GM19035 (cell line): ENCODE measurements at regions not wholly inside any gene's neighbourhood (a gene's known extent, or its start where the extent isn't known, plus 50 kb on each side); places are given as distances from the start of the nearest gene placed in this dataset.

Experiments used
- ATAC-seq: cut with Tn5 transposase; IDR thresholded peaks from one replicate; pipeline ENCODE4 v1.9.1; 2021; ENCODE audit not compliant: unreplicated experiment

DNA sequence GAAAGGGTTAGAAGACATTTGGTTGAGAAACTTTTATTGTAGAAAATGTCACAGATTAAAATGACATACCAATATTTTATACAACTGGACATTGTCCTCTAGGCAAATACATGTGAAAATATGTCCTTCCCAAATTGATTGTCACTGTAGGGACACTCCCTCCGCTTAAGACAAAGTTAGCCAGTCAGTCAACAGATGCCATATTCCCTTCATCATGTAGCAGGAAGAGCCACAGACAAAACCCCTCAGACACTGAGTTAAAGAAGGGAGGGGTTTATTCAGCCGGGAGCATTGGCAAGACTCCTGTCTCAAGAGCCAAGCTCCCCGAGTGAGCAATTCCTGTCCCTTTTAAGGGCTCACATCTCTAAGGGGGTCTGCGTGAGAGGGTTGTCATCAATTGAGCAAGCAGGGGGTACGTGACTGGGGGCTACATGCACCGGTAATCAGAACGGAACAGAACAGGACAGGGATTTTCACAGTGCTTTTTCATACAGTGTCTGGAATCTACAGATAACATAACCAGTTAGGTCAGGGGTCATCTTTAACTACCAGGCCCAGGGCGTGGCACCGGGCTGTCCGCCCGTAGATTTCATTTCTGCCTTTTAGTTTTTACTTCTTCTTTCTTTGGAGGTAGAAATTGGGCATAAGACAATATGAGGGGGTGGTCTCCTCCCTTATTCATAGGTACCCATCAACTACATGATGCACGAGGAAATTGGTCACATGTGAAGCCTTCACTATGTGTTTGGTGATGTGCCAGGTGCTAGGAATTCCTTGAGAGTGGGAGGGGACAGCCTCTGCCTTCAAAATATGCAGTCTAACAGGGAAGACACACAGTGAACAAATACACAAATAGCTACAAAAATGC is 155.7 kb upstream of the CDYL start:
- no peak for ATAC-seq

DNA sequence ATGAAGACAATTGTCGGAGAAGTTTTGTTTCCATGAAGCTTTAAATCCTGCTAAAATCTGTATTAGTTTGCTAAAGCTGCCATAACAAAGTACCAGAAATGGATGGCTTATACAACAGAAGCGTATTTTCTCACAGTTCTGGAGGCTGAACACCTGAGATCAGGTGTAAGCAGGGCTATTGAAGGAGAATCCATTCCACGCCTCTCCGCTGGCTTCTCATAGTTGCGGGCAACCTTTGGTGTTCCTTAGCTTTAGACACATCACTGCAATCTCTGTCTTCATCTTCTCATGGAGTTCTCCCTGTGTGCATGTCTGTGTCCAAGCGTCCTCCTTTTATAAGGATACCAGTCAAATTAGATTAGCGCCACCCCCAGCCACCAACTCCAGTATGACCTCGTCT is 159.9 kb upstream of the CDYL start:
- ATAC-seq = no peak

DNA sequence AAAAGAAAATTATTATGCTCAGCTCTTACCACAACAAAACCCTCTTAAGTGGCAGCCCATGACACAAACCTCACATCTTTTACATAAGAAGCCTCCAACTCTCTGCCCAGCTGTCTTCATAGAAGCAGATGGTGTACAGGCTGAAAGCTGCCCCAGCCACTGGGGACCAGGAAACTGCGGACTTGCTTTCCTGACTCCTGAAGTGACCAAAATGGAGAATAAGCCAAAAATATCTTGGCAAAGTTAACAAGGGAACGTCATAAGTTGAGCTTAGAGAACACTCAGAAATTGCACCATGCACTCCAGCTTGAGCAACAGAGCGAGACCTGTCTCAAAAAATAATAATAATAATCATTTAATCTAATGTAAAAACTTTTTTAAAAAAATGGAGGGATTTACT is 160.3 kb upstream of the CDYL start:
- ATAC-seq = no peak

DNA sequence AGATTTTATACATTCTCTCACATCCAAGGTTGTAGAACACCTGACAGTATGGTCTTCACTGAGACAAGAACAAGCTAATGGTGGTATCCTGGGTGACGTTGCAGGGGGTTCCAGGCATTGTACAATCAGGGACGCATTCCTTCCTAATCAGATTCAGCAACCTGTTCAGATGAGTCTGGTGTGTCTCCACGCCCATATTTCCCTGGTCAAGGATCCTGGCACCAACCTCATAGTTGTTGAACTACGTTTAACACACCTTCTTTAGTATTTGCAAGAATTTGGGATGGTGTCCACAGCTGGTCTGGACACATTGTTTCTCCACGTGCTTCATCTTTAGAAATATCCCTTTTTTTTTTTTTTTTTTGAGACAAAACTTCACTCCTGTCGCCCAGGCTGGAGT is 161.0 kb upstream of the CDYL start:
- ATAC-seq = no peak

DNA sequence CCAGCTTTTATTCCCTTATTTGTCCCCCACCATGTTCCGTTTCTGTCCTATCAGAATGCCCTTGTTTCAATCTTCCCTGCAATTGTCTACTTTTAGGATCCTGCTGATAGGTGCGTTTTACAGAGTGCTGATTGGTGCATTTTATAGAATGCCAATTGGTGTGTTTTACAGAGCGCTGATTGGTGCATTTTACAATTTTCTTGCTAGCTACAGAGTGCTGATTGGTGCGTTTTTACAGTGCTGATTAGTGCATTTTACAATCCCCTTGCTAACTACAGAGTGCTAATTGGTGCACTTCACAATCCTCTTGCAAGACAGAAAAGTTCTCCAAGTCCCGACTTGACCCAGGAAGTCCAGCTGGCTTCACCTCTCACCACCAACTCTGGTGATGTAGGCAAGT is 161.6 kb upstream of the CDYL start:
- no peak for ATAC-seq

DNA sequence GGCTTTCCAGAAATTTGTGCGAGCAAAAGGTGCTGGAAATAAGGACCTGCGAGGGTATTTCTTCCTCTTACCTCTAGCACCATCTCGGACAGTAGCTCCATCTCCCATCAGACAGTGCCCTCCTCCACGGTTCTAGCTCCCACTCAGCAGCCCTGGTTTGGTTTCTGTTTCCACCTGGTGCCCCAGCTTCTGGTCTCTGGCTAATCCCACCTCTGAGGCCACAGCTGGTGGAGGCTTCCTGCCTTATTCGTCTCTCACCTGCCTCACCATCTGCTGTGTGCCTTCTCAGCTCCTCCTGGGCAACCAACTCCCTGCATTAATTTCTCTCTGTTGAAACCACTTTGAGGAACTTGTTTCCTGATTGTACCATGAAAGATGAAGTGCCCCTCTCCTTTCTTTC is 162.4 kb upstream of the CDYL start:
- no peak for ATAC-seq

DNA sequence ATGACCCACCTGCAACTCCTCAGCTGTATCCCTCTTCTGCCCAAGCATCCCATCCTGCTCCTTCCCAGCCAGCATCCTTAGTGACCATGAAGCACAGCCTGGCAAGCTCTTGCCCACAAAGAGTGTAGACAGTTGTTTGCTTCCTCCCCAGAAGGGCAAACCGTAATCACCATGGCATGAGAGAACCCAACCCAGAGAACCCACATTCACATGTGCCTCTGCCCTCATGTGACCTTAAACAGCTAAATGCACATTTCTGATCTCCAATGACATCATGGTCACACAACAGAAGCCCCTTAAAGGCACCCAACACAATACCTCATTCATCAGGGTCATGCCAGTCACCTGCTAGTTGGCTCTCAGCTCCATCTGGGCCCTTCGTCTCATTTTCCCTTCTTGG is 162.8 kb upstream of the CDYL start:
- ATAC-seq = no peak

DNA sequence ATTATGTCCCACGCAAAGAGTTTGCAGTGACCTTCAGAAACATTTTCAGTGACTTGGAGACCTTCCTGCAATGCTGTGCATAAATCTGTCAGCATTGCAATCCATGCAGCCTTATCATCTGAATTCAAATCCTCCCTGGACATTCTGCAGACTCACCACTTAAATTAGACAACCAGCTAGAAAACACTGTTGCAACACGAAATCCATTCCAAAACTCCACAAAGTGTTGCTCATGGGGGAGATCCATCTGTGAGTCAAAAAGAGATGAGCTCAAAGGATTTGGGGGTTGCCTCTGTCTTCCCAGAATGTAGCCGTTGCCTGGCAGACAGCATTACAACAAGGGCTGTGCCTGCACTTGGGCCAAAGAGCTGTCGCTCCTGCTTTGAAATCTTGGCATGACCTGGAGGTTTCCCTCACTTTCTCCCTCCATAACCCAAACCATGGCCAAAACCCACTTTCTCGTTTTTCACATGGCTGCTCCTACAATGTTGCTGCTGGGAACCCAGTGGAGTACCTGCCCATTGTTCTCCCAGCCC is 163.5 kb upstream of the CDYL start:
- ATAC-seq = no peak

DNA sequence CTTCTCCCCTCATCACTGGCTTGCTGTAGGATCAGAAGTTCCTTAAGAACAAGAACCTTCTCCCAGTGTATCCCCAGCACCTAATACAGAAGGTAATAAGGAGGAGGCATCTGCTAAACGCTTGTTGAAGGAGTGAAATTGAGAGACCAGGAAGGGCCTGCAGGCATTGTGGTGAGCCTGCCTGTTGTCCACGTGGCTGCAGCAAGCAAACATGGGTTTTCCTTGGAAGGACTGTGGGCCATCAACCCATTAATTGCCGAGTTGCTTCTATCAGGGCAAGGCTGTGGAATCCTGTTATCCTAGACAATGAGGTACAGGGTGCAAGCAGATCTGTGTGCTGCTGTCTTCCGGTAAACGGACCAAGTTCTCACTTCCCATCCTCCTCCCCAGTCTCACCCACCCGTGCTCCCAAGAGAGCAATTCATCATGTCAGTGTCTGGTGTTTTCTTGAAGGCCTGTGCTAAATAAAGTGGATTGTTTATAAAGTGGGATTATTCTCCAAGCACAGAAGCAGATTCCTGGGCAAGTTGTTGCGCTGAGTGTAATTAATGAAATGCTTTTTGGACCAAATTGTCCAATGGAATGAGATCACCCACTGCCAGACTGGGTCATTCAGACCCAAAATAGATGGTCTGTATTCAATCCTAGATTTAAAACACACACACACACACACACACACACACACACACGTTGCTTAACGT is 164.6 kb upstream of the CDYL start:
- no peak for ATAC-seq

DNA sequence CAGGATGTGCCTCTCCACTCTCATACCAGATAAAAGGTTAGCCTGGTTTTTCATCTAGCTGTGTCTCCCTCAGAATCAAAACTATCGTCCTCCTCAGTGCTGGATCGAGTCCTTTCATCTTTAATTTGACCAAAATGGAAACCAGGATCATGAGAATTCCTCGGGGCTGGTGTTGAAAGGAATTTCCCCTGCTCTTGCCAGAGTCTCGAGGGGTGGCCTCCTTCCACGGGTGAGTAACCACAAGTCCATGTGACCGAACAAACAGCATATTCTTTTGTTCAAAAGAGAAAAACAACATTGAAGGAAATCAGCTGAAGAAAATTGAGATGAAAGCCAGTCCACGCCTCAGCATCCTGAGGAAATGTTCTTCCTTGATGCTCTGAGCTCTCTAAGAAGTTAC is 165.9 kb upstream of the CDYL start:
- ATAC-seq = no peak

DNA sequence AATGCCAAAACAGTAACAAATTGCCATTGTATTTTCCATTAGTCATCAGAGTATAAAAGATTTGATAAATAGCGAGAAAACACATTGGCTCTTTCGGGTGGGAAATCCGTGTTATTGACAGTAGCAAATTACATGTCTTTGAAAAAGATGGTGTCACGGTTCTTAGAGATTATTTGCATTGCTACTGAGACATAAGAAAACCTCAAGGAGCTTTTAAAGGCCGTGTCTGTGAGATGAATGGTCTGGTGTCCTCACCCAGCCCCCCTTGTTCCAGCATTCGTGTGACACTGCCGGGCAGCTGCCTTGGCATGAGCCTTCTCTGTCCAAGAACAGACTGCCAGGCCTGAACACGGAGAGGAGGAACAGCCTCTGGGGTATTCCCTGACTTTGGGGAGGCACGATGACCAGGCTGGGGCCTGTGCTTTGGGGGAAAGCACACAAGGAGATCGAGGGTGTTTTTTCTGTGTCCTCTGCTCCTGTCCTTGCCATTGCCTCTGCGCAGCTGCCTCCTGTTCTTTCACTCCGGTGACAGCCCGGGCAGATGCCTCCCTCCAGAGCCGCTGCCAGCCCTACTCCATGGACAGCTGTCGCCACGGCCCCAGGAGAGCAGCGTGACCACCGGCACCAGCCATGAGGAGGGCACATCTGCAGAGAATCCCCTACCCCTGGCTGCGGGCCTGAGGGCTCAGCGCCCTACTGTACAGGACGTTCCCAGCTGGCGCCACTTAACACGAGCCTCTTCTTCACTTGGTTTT is 167.7 kb upstream of the CDYL start:
- ATAC-seq = no peak

DNA sequence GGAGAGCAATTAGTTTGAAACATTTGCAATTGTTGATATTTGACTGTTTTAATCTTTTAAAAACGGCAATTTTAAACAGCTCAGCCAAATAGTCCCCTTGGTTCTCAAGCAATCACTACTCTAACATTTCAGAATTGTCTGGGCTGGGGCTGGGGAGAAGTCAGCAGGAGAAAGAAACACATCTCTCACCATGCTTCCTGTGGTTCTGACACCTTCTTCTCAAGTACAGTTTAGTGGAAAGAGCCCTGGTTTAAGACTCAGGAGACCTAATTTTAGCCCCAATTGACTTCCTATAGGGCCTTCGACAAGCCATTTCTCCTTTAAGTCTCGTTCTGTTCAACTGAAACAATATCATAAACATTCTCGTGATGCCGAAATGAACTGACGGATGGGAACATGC is 168.4 kb upstream of the CDYL start:
- ATAC-seq = no peak

DNA sequence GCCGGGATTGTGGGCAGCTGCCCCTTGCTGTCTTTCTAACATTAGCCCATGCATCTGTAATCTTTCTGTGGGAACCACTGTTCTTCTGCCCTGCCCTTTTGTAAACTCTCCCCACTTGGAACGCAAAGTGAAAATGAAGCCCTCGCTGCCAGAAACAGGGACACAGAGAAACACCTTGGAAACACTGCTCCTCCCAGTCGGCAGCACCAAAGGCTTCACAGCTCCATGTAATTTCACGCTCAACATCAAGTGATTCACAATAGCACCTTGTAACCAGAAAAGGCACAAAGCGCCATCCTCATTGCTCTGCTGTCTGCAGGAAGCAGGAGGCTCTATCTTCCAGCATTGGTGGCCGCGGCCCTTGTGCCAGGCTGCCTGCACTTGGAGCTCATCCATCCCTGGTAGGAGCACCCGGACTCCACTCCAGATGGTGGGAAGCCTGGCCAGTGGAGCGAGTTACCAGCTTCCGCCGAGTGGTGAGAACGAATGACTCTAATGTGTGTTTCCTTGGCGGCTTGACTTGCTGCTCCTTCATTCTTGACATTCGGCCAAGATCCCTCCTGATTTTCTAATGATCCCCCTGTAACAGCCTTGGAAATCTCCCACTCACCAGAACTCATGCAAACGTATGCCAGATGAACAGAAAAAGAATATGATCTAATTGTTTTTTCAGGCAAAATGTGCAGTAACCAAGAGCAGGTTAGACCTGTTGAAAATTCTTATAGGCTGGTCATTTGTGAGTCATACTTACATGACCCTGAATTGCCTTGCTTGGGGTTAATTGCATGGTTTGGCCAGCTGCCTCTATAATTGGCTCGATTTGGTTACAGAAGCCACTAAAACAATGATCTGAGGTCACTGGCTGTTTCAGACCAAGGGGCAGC is 169.1 kb upstream of the CDYL start:
- ATAC-seq = no peak

DNA sequence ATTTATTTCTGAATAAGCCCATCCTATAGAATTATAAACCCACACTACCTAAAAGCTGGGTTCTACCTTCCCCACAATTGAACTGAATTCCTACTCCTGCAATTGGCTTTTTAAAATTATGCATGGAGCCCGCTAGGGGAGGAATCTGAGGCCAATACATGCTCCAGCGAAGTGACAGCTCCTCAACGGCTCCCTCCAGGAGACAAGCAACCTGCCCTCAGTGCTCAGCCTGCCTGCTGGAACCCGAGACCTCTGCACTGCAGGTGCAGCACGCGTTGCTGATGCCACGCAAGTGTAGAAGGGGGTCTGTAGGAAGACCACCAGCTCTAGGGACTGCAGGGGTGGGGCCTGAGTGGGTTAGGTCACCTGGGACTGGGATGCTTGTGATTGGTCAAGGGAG is 170.2 kb upstream of the CDYL start:
- no peak for ATAC-seq

DNA sequence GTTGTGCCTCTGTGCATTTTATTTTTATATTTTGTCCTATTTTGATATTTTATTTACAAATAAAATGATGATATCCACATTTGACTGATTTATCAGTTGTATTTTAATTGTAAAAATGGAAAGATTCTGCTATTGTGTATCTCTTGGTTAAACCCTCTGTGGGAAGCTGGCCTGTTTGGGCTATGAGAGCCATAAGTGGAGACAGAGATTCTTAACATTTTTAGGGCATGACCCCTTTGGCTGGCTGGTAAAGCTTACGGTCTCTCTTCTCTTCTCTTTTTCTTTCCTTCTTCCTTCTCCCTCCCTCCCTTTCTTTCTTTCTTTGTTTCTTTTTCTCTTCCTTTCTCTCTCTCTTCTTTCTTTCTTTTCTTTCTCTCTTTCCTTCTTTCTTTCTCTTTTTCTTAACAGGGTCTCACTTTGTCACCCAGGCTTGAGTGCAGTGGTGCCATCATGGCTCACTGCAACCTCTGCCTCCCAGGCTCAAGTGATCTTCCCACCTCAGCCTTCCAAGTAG is 172.3 kb upstream of the CDYL start:
- no peak for ATAC-seq

DNA sequence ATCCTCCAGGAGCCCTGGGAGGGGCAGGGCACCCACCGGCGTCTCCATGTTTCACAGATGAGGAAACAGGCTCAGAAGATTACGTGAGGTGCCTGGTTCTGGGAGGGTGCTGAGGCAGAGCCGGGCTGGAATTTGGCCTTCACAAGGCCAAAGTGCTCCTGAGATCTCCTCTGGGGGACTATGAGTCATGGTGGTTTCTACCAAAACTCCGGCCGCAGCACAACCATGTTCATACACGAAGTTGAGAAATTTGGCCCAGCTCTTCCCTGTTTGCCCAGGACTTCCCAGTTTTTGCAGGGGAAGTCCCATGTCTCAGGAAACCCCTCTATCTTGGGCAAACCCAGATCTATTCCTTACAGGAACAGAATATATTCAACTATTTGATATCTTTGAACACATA is 172.9 kb upstream of the CDYL start:
- ATAC-seq = no peak

DNA sequence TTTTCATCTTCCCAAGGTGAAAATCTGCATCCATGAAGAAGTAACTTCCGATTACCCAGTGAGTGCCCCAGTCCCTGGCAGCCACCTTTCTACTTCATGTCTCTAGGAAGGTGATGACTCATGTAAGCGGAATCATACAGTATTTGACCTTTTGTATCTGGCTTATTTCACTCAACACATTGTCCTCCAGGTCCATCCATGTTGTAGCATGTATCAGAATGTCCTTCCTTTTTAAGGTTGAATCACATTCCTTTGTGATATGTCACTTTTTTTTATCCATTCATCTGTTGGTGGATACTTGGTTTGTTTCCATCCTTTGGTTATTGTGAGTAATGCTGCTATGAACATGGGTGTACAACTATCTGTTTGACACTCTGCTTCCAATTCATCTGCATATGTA is 176.3 kb upstream of the CDYL start:
- no peak for ATAC-seq

DNA sequence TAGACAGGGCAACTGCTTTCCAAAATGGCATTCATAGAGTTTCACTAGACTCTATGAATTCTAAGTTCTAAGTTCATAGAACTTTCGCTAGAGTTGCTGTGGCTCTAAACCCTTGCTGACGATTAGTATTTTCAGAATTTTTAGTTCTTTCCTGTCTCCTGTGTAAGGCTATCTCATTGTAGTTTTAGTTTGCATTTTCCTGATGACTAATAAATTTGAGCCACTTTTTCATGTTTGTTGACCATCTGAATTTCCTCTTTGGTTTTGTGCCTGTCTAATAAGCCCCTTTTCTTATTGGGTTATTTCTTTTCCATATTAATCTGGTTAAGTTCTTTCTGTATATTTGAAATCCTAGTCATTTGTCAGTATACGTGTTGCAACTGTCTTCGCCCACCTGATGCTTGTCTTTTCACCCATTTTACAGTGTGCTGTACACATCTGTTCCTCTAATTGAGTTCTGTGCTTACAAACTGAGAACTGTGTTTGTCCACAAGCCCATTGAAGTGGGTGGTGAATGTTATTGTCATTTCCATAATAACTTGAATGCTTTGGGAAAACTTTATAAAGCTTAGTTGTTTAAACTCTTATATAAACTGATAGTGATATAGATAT is 177.7 kb upstream of the CDYL start:
- no peak for ATAC-seq

DNA sequence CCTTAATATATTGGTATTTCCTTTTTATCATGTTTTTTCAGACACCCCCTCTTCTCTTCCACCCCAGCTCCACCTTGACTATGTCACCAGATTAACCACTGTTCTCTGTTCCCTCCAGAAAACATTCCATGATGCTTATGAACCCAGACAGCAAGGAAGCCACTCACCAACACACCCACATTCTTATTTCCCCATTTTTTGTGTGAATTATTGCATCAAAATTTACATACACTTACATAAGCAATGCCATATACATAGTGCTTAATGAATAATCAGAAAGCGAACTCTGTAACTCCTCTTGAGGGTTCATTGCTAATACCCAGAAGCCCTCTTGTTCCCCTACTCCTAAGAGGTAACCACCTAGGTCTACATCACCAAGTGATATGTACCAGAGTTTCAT is 182.3 kb upstream of the CDYL start:
- ATAC-seq = no peak

DNA sequence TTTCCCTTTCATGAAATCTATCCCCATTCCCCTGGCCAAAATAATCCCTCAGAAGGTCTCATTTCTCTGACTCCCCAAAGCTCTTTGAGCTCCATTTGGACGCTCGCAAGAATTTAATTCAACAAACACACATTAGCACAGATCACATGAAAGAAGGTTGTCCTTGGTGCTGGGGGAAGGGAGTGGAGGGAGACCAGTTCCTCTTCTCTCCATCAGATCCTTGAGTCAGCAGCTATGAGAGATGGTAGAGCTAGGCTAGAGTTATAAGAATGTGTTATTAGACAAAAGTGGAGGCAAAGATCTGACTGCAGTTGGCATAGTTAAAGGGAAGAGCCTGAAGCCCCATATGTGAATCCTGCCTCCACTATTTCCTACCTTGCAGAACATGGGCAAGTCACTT is 184.2 kb upstream of the CDYL start:
- no peak for ATAC-seq
